HCT116 (cell line): ENCODE measurements at regions not wholly inside any gene's neighbourhood (a gene's known extent, or its start where the extent isn't known, plus 50 kb on each side); places are given as distances from the start of the nearest gene placed in this dataset.

Experiments
- ATAC-seq: fragments of 200-7000 bp; cut with Tn5 transposase; 2 replicates; pipeline ENCODE4 v1.9.1; 2020; ENCODE audit warnings: mild to moderate bottlenecking, moderate library complexity
- BruUV-seq: library from RNA; stranded (reverse); fragments of 400-500 nt; replicated peaks from 2 replicates; lab custom pipeline; 2021; lab: Mats Ljungman, UMichigan
- CTCF ChIA-PET: fragments of 300-600 bp; sonication (Branson Sonifier 250); formaldehyde crosslinking; loops from one replicate; lab custom pipeline; 2021; ENCODE audit warnings: antibody characterized with exemption; lab: Charles Lee
- POLR2A ChIA-PET: fragments of 300-600, 350-600 bp; sonication (Branson Sonifier 250); formaldehyde crosslinking; loops from one replicate; lab custom pipeline; 2021; ENCODE audit warnings: antibody characterized with exemption; lab: Charles Lee
- RAD21 ChIA-PET, 2 experiments: fragments of 300-600 bp; sonication (Branson Sonifier 250); formaldehyde crosslinking; loops; one replicate each; lab custom pipeline; 2023; ENCODE audit warnings: low total read pairs in 2 of 2; ENCODE audit not compliant: uncharacterized antibody in 2 of 2, unreplicated experiment in 2 of 2, low non-redundant PET in 1 of 2; lab: Charles Lee
- DNase-seq: peaks from one replicate; pipeline ENCODE4 v3.0.0-alpha.2; 2010; ENCODE audit warnings: low read depth, low spot score
- H2AFZ ChIP-seq: fragments of 200-600 bp; shearing (Covaris generic), sonication (generic); 2 replicates; pipeline ENCODE4 v1.6.1; 2017; ENCODE audit warnings: low read depth, mixed run types, mixed read lengths, antibody characterized with exemption, low read length; ENCODE audit not compliant: poor library complexity, severe bottlenecking
- H3K27ac ChIP-seq: 2 replicates; pipeline ENCODE4 v1.5.1; 2012; ENCODE audit warnings: low read depth, low read length
- H3K27me3 ChIP-seq: fragments of 200-600 bp; sonication (generic); 2 replicates; pipeline ENCODE4 v1.6.1; 2016; ENCODE audit warnings: mixed run types, low read length, mixed read lengths; ENCODE audit not compliant: insufficient read depth
- H3K36me3 ChIP-seq, 2 experiments: fragments of 200-500 bp in 1 of 2; fragments of 200-600 bp in 1 of 2; sonication (Bioruptor generic) in 1 of 2; sonication (generic) in 1 of 2; 2 replicates each; pipeline versions ENCODE4 v1.5.1 to v1.6.1; 2014 to 2016; ENCODE audit warnings: low read length in 2 of 2, inconsistent platforms in 1 of 2, mixed read lengths in 1 of 2, mixed run types in 1 of 2; ENCODE audit not compliant: insufficient read depth in 2 of 2, control insufficient read depth in 1 of 2
- H3K4me1 ChIP-seq, 2 experiments: fragments of 200-600 bp in 1 of 2; sonication (generic) in 1 of 2; 2 replicates each; pipeline versions ENCODE4 v1.5.1 to v1.6.1; 2012 to 2017; ENCODE audit warnings: low read length in 2 of 2, inconsistent platforms in 1 of 2, mild to moderate bottlenecking in 1 of 2, mixed read lengths in 1 of 2, mixed run types in 1 of 2, moderate library complexity in 1 of 2; ENCODE audit not compliant: insufficient read depth in 2 of 2, control insufficient read depth in 1 of 2
- H3K4me2 ChIP-seq: fragments of 200-600 bp; sonication (generic); 2 replicates; pipeline ENCODE4 v1.6.1; 2017; ENCODE audit warnings: mixed run types, low read length, mixed read lengths
- H3K4me3 ChIP-seq, 2 experiments: fragments of 200-600 bp in 1 of 2; sonication (generic) in 1 of 2; replicated peaks in 1 of 2; 2 replicates each; pipeline ENCODE4 v1.5.1; 2011 to 2016; ENCODE audit warnings: low read length in 2 of 2, control low read depth in 1 of 2, low read depth in 1 of 2, mild to moderate bottlenecking in 1 of 2, mixed read lengths in 1 of 2, mixed run types in 1 of 2
- H3K79me2 ChIP-seq: fragments of 200-600 bp; sonication (generic); 2 replicates; pipeline ENCODE4 v1.6.1; 2017; ENCODE audit warnings: mild to moderate bottlenecking, mixed run types, low read length, moderate library complexity, mixed read lengths; ENCODE audit not compliant: insufficient read depth
- H3K9ac ChIP-seq: fragments of 200-600 bp; sonication (generic); 2 replicates; pipeline ENCODE4 v1.6.1; 2016; ENCODE audit warnings: low read length, mixed read lengths
- H3K9me2 ChIP-seq: fragments of 200-600 bp; sonication (generic), shearing (Covaris generic); 2 replicates; pipeline ENCODE4 v1.6.1; 2017; ENCODE audit warnings: mixed run types, mild to moderate bottlenecking, moderate library complexity; ENCODE audit not compliant: insufficient read depth
- H3K9me3 ChIP-seq, 2 experiments: fragments of 200-500 bp in 1 of 2; fragments of 200-600 bp in 1 of 2; sonication (Bioruptor generic) in 1 of 2; sonication (generic) in 1 of 2; 2 replicates each; pipeline ENCODE4 v1.6.1; 2014 to 2017; ENCODE audit warnings: low read length in 2 of 2, mixed read lengths in 2 of 2, inconsistent platforms in 1 of 2, low read depth in 1 of 2, mild to moderate bottlenecking in 1 of 2, mixed run types in 1 of 2, moderate library complexity in 1 of 2; ENCODE audit not compliant: control insufficient read depth in 1 of 2, insufficient read depth in 1 of 2
- H4K20me1 ChIP-seq: fragments of 200-600 bp; sonication (generic), shearing (Covaris generic); 2 replicates; pipeline ENCODE4 v1.6.1; 2017; ENCODE audit warnings: mixed run types, mild to moderate bottlenecking, moderate library complexity; ENCODE audit not compliant: insufficient read depth
- CTCF ChIP-seq, 3 experiments: fragments of 200-600 bp in 1 of 3; sonication (generic) in 1 of 3; IDR thresholded peaks in 2 of 3; conservative IDR thresholded peaks in 1 of 3; 2 replicates each; pipeline ENCODE4 v1.5.1; 2012 to 2017; ENCODE audit warnings: low read depth in 2 of 3, low read length in 2 of 3, antibody characterized with exemption in 1 of 3, borderline replicate concordance in 1 of 3, control low read depth in 1 of 3, mild to moderate bottlenecking in 1 of 3, mixed read lengths in 1 of 3, mixed run types in 1 of 3, moderate library complexity in 1 of 3; ENCODE audit not compliant: insufficient read depth in 1 of 3
- EGR1 ChIP-seq: IDR thresholded peaks from 2 replicates; pipeline ENCODE4 v1.6.1; 2012; ENCODE audit warnings: low read depth
- JUND ChIP-seq: IDR thresholded peaks from 2 replicates; pipeline ENCODE4 v1.6.1; 2012
- SIN3A ChIP-seq: IDR thresholded peaks from 2 replicates; pipeline ENCODE4 v1.6.1; 2012; ENCODE audit warnings: low read depth
- TCF7L2 ChIP-seq: IDR thresholded peaks from 2 replicates; pipeline ENCODE4 v1.7.0; 2011; ENCODE audit warnings: borderline replicate concordance, inconsistent platforms; ENCODE audit not compliant: insufficient read depth, insufficient read length; ENCODE audit errors: extremely low read depth
- ZNF274 ChIP-seq: fragments of 200-500 bp; sonication (Bioruptor generic); IDR thresholded peaks from 2 replicates; pipeline ENCODE4 v1.6.1; 2014; ENCODE audit warnings: mild to moderate bottlenecking, low read depth, low read length, inconsistent platforms
- intact Hi-C: fragments of 100-400 bp; cut with micrococcal nuclease; formaldehyde crosslinking; loops from 2 replicates; pipeline ENCODE4 v1.10.0; 2022

DNA sequence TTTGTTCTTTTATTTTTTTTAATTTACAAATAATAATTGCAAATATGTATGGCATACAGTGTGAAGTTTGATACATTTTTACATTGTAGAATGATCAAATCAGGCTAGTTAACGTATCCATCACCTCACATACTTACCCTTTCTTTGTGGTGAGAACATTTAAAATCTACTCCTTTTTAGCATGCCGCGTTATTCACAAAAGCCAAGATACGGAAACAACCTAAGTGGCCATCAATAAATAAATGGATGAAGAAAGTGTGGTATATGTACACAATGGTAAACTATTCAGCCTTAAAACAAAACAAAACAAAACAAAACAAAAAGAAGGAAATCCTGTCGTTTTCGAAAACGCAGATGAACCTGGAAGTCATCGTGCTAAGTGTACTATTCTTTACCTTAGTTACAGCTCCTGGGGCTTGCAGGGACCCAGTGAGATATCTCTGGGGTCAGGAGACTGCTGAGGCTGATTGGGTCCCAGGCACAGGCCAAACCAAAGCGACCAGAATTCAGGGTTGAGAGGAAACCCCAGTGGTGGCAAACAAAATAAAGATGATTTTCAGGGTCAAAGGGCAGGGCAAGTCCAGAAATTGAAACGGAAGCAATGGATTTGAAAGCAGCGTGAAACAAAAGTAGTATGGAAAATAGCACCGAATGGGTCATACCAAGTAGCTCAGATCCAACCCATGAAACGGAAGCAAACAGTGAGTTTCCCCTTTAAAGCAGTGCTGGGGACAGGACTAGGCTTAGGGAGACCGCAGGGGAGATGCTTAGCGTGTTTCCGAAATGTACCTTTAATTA, 188.2 kb downstream of the PLPP3 start:
- BruUV-seq, result no TSS peak
- Histone ChIP-seq H3K9ac (no peak overlapping the region), H3K27me3 (no peaks in the 10 kb centered on the region), H3K79me2 (no peaks in the 10 kb centered on the region), H3K9me3 (no peaks in the 10 kb centered on the region), H2AFZ (no peak overlapping the region)
- POLR2A ChIA-PET, result no interaction called here
- DNase-seq, result no peak
- intact Hi-C loops, result no loop called here
- TF ChIP-seq ZNF274 (no peak), JUND (no peak), SIN3A (no peak), CTCF (IDR thresholded peaks at IDR 0.05 in 2 of 3, conservative IDR thresholded peaks at IDR 0.05 in 1 of 3; ENCODE audit: borderline replicate concordance in 1 of 3, insufficient read depth in 1 of 3, low read depth in 2 of 3, low read length in 2 of 3) (no peak), EGR1 (no peak), TCF7L2 (no peak)
- TF ChIP-seq, all 23 proteins: peak for 0
- no peak for ATAC-seq
- H3K36me3 ChIP-seq, result no peaks in the 10 kb centered on the region
- peaks cover 0 to 7% of the 10 kb centered on the region in 2 experiments; a peak in 2 of 4 replicates for H3K4me1 ChIP-seq
- RAD21 ChIA-PET, result no interaction called here
- no peak overlapping the region for H3K4me2 ChIP-seq
- H3K4me3 ChIP-seq, result no peak overlapping the region
- H3K9me2 ChIP-seq, result no peaks in the 10 kb centered on the region
- CTCF ChIA-PET, result no interaction called here
- no peaks in the 10 kb centered on the region for H4K20me1 ChIP-seq
- no peak overlapping the region for H3K27ac ChIP-seq
